Ovary (tissue), 3 donors: ENCODE measurements at regions not wholly inside any gene's neighbourhood (a gene's known extent, or its start where the extent isn't known, plus 50 kb on each side); places are given as distances from the start of the nearest gene placed in this dataset.

Experiments
- CTCF ChIP-seq, 3 donors: fragments of 450-650 bp in 2 of 3; fragments of 200-600 bp in 1 of 3; IDR thresholded peaks; one replicate each; pipeline versions ENCODE4 v1.5.1 to v1.8.0; 2016 to 2022; ENCODE audit warnings: antibody characterized with exemption in 3 of 3, mild to moderate bottlenecking in 1 of 3
- EP300 ChIP-seq: sonication (generic); formaldehyde crosslinking; IDR thresholded peaks from one replicate; pipeline ENCODE4 v1.6.1; 2017; ENCODE audit warnings: antibody characterized with exemption
- donor health status: DM: no; HTN: no; CAD: no.

- TF ChIP-seq EP300 (no peak), CTCF (IDR thresholded peaks at IDR 0.05) (no peak)
Observed at GRCh38 chr13:47875201-47875600, 125.9 kb downstream of the SUCLA2 start.
